ENCODE measurements at regions not wholly inside any gene's neighbourhood (a gene's known extent, or its start where the extent isn't known, plus 50 kb on each side); places are given as distances from the start of the nearest gene placed in this dataset.
A peak's percentile ranks its signal among the peaks of the same experiment; 100 is the strongest.

DNA sequence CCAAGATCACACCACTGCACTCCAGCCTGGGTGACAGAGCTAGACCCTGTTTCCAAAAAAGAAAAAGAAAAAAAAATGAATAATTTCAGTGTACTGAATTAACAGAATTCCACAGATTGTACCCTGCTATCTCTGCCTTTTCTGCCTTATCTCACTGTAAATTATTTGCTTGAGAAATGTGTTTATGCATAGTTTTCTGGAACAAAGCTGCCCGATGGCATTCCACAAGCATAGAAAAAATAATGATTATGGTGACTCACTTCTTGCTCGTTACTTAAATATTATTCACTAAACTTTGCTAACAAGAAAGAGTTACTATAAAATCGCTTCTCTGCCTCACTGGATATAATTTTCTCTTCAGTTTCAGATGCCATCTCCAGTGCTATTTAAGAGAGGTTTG lies 88.7 kb upstream of the FAM169A start:
- no peak for DNase-seq (ENCODE audit: low read depth)

DNA sequence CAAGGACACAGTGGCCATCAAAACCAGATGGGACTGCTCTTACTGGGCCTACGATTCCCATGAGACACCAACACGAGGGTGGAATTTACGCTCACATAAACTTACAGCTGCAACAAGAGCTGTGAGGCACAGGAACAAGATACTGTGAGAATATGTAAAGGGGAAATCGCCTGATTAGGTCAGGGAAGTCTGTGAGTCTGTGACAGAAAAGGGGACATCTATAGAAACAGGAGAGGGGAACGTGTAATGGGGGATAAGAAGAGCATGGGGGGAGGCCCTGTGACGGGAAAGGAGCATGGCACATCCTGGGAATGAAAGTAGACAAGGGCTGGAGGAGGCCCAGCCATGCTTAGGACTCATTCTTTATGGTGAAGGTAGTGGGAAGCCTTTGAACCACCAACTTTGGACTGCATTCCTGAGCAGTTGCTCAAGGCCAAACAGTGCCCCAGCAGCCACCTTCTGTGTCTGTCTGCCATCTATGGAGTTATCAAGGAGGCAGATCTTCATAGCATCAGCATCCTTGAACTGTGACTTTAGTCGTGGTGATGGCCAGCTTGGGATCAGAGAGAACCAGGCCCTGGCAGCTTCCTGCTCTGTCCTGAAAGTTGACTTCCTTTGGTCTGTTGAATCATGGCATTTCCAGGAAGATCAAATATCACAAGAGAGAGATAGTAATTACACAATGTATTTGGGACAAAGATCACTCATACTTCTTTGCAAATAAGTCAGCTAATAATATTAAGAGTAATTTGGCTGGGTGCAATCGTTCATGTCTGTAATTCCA lies 87.9 kb upstream of the FAM169A start:
- peak; percentile 48 for DNase-seq (ENCODE audit: low read depth)

DNA sequence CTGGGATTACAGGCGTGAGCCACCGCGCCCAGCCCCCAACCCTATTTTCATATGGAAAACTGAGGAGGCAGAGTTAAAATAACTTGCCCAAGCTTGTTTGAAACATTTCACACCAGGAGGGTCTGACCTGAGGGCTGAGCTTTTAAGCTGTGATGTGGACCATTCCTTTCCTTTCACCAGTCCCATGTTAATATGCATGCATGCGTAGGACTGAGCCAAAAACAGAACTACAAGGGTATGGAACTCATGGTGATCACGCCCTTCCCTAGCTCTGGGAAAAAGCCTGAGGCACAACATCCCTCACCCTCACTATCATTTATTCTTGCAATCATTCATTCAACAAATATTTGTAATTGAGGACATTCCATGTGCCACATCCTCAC lies 87.4 kb upstream of the FAM169A start:
- DNase-seq (ENCODE audit: low read depth): no peak

DNA sequence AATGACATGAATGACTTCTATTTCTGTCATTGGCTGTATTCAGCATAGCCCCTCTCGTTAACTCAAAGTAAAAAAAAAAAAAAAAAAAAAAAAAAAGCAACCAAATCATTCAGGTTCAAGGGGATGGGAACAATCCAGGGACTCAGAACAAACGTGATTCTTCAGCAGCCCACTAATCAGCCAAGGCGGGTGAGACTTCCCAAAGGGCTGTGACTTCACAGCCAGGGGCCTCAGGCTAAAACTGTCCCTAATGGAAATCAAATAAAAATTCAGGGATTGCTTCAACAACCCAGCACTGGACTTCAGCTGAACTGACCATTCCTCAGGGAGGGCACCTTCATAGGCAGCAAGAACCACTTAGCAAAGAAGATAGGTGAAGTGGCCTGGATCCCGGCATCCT lies 86.2 kb upstream of the FAM169A start:
- DNase-seq (ENCODE audit: low read depth): no peak

DNA sequence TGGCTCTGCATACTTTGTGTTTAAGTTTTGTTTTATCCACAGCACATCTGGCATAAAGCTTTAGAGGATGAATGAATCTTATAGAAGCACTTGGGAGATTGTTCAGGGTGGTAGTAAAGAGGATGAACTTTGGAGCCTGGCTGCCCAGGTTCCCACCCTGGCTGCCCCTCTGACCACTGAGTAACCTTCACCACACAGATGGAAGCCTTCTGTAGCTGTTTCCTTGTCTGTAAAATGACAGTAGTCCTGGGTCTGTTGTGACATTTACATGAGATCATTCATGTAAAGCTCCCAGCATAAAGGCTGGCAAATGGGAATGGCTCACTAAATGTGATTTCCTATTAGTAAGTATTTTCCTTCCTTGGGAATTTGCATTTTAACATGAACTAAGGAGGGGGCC lies 85.7 kb upstream of the FAM169A start:
- DNase-seq (ENCODE audit: low read depth): no peak

DNA sequence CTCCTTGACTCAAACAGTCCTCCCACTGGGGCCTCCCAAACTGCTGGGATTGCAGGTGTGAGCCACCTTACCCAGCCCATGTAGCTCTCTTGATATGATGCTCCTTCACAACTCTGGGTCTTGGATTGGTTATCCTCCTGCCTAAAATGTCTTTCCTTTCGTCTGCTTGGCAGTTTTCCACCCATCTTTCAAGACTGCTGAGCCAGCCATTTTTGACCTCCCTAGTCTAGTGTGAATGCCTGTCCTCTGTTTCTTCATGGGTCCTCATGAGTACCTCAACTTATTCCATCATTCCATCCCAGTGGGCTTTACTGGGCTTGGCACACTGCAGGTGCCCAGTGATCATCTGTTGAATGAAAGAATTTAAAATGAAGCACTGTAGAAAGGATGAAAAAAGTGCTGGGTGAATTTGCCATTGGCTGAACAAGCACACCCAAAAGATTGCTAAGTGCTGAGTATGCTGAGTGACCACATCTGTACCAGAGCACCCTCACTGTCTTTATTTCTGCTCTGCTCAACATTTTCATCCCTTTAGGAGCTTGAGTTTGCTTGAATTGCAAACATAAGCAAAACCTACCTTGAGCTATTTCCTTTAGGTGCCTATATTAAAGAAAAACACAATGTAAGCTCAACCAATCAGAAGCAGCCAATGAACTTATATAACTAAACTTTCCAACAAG lies 84.8 kb upstream of the FAM169A start:
- no peak for DNase-seq (ENCODE audit: low read depth)

DNA sequence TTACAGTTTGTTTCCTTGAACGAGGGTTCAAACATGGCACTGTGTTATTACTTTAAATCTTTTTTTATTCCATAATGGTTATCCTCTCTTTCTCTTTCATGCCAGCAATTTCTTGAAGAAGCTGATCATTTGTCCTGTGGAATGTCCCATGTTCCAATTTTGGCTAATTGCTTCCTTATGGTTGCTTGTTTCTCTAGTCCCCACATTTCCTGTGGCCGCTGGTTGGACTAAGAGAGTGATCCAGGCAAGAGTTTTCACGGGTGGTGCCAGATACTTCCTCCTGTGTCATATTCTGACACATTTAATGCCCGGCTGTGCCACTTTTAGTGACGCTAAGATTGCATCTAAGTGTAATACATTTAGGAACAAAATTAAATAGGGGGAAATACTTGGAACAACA lies 83.8 kb upstream of the FAM169A start:
- peak; percentile 16 for DNase-seq (ENCODE audit: low read depth)

DNA sequence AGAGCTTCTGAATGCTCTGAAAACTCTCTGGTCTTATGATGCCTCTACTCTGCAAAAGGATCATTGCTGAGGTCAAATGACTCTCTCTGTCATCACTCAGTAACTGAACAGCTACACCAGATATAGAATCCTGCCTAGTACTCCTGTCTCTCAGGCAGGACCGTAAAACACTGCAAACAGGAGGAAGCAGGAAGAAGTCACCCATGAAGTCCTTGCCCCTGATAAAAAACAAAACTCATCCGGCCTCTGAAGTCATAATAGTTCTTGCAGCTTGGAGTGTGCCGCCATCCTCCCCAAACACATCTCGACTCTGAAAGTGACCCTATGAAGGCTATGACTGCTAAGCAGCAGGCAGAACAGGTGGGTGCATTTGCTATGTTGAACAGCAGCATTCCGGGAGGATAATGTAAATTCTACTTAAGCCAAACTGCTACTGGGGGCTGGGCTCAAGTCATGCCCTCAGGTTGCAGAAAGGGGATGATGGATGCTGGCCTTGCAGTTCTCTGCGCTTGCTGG lies 81.9 kb upstream of the FAM169A start:
- DNase-seq (ENCODE audit: low read depth): no peak

DNA sequence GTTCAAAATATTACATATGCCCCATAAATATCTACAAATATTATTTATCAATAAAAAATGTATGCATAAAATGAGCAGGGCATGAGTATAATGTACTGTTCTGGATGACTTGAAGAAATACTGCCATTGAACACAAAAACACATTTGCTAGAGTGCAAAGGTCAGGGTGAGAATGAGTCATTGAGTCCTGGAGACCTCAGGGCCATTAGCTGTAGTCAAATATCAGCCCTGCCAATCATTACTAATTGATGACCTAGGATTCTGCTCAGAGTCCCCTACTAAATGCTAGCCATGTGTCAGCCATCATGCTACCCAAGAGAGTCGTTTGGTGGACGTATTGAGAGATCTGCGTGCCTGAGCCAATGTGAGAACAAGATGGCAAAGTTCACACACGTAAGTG lies 80.3 kb upstream of the FAM169A start:
- DNase-seq (ENCODE audit: low read depth): no peak

DNA sequence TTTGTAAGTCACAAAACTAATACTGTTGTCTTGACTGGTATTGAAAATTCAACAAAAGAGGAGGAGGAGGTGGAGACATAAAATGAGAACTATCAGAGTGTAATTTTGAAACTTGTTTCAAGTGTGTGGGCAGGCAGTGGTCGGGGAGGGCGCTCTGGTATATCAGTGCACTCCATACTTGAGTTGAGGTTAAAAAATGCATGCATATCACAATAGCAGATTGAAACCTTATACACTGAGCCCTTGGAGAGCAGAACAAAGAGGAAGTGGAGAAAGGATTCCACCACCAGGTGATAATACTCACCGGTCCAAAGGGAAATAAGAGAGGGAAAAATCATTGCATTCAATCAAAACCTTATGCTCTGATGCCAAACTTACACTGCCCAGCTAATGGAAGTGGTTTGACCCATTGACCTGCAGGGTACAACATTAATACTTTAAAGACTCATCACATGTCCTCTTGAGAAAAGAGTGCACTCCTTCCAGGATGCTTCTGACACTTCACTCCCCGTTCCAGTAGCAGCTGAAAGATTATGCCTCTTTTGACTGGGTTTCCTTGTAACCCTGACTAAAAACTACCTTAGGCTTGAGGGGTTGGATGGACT lies 79.5 kb upstream of the FAM169A start:
- no peak for DNase-seq (ENCODE audit: low read depth)

DNA sequence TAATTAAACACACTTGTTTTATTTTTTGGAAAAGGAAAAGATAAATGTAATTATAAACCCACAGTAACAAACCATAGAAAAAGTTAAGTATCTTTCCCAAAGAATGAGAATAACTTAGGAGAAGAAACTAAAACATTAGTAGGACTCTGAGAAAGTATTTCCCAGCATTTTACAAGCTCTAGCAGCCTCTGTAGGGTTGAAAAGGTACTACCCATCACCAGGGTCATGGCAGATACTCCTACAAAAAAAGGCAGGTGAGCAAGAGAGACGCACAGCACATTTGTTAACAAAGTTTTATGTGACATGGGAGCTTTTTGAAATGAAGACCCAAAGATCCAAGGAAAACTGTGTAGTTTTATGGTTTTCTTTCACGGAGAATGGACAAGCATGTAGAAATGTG lies 77.7 kb upstream of the FAM169A start:
- no peak for DNase-seq (ENCODE audit: low read depth)

DNA sequence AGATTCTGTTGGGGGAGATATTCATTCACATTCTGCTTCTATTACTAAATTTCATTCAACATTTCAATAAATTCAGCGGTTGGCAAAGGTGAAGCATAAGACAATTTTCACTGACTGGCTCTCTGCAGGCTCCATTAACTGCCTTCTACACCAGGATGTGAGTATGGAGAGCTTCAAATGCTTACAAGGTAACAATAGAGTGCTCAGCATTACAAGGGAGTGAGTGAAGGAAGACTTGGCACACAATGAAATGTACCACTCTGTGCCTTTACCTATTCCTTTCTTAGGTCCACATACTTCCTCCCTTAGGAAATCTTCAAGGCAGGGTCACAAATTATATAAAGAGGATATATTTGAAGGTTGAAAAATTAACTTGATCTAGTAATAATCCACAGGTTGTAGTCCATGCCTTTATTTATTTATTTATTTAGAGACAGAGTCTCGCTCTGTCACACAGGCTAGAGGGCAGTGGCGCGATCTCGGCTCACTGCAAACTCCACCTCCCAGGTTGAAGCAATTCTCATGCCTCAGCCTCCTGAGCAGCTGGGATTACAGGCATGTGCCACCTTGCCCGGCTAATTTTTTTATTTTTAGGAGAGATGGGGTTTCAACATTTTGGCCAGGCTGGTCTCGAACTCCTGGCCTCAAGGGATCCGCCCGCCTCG lies 76.6 kb upstream of the FAM169A start:
- DNase-seq (ENCODE audit: low read depth): no peak

DNA sequence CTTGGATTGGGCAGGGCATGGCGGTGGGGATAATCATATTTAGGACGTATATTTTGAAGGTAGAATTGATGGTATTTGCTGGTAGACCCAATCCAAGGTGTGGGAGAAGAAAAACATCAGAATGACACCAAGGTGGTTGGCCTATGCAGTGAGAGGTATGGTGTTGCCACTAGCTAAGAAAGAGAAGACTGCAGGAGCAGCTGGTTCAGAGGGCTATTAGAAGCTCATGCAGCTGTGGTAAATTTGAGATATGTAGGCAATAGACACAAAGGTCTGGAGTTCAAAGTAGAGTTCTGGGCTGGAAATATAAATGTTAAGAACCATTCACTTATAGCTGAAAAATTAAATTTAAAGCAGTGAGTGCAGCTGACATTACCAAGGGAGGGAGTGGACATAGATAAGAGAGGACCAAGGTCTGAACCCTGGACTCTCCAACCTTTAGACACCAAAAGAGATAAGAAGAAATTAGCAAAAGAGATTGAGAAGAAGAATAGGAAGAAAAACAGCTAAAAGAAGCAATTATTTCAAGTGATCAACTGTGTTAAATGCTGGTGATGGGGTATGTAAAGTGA lies 74.7 kb upstream of the FAM169A start:
- DNase-seq (ENCODE audit: low read depth): no peak

DNA sequence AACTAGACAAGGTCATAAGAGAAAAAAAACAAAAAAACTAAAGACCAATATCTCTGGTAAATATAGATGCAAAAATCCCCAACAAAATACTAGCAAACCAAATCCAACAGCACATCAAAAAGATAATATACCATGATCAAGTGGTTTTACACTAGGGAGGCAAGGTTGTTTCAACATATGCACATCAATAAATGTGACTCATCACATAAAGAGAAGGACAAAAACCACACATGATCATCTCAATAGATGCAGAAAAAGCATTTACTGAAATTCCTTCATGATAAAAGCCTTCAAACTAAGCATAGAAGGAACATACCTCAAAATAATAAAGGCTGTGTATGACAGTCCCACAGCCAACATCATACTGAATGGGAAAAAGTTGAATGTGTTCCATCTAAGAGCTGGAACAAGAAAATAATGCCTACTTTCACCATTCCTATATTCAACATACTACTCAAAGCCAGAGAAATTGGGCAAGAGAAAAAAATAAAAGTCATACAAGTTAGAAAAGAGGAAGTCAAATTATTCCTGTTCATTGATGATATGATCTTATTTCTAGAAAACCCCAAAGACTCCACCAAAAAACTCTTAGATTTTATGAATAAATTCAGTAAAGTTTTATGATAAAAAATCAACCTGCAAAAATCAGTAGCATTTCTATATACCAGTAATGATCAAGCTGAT lies 72.2 kb upstream of the FAM169A start:
- DNase-seq (ENCODE audit: low read depth): no peak

DNA sequence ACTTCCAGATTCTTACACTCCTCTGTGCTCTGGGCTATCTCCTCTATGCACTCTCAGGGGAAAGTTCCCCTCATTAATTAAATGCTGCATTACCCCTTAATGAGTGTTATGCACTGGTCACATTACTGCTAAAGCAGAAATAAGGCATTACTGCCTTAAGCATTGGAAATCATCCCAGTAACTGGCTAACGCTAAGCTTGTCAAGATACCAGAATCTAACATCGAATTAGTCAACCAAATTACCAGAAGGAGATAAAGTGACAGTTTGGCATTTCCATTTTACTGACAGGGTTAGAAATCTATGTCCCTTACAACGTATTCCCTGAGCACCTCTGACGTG lies 69.5 kb upstream of the FAM169A start:
- DNase-seq (ENCODE audit: low read depth): no peak

DNA sequence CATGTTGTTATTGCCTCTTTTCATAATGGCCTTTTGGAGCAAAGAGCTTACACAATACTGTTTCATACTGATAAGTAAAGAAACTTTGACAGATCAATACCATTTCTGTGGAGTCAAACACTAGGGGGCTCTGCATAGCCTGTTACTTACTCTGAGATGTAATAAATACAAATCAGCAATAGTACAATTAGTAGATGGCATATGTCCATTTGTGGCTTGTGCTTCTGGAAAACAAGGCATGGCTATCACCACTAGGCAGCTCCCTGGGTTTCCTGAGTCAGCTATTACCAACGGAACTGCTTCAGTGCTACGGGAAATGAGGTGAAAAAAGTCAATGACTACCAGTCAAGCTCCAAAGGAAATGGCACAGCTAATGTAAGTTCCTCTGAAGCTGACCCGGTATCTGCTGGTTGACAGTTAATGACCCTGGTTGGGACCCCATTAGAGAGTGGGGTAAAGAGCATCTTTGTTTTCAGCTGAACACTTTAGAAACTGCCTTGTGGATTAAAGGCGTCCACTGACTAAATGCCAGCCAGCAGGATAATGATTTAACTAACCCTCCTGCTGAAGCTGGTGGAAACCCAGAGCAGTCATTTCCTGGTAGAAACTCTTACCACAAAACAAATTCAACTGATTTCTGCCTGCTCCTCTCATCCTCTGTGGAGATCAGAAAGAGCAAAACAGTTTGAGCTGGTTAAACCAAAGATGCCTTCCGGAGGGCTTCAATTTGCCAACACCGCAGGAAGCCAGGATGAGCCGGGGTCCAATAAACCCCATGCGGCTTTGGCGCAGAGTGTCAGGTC lies 69.0 kb upstream of the FAM169A start:
- peak; percentile 48 for DNase-seq (ENCODE audit: low read depth)

DNA sequence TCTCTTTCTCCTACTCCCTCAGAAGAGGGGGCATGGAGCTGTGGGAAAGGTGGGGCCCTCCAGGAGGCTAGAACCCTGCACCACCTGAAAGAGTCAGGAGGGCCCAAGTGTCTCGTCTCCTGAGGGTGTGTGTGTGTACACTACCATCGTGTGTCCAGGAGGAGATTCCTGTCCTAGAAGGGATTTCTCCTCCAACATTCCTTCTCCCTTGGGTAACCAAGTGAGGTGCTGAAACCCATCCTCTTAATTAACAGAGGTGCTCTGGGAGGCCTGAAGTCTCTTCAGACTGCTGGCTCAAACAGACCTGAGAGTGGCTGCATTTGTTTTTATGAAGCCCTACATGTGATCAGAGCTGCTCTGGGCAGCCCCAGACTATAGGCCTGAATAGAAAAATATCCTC lies 61.1 kb upstream of the FAM169A start:
- DNase-seq (ENCODE audit: low read depth): no peak

DNA sequence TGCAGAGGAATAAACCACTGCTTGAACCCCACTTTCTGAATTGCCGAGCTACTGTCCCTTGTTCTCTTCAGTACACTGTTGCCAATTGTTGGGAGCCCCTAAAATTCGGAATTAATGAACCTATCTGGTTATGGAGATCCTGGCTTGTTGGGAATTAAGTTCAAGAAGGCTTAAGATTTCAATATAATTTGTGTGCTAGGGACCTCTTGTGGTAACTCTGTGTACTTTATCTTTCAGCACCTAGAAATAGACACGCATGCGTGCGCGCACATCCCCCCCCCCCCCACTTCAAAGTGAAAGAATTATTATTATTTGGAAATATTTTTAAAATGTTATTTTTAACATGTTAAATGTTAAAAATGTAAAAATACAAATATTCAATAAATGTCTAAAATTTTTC lies 53.3 kb upstream of the FAM169A start:
- peak; percentile 42 for DNase-seq (ENCODE audit: low read depth)

DNA sequence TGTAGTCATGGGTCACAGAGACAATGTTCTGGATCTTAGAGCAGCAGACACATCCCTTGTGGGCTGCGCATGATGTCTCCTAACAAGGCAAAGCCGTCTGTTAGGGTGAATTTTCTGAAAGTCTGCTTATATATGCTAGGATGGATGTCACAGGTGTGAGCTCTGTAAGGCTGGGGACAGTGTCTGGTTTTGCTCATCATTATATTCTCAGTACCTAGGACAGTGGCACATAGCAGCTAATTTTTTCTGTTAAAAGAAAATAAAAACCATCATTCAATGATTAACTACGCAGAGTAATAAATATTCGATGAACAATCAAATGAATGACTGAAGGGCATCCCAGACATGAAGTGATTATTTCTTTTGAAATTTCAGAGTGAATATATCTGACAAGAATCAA lies 52.9 kb upstream of the FAM169A start:
- DNase-seq (ENCODE audit: low read depth): no peak

DNA sequence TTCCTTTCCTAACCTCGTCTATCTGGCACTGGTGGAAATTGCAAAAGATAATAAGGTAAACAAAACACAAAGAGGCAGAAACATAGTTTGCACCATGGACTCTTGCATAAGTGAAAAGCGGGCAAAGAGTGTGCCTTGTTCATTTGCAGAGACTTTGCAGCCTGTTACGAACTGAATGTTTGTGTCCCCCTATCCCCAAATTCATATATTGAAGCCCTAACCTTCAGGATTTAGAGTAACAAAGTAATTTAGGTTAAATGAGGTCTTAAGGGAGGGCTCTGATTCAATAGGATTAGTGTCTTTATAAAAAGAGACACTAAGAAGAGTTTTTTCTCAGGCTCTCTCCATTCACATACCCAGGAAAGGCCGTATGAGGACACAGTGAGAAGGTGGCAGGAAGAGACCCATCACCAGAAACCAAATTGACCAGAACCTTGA lies 52.1 kb upstream of the FAM169A start:
- no peak for DNase-seq (ENCODE audit: low read depth)
